ENCODE measurements at regions not wholly inside any gene's neighbourhood (a gene's known extent, or its start where the extent isn't known, plus 50 kb on each side); places are given as distances from the start of the nearest gene placed in this dataset.

DNA sequence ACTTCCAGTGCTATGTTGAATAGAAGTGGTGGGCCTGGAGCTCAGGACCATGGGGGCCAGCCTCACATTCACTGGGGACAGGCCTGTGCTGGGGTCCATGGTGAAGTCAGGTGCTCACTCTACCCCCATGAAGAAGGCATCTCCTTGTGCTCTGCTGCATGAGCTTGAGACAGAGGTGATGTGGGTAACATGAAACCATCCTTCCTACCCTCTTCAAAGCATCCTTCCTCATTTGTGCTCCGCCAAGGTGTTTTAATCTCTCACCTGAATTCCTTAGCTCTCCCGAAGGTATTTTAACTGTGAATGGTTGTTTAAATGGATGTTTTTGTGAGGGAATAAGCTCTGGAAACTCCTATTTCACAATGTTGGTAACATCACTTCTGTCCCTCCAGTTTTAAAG, 209.6 kb upstream of the PCSK2 start:
- no peak for DNase-seq
- H3K27ac ChIP-seq = no peak overlapping the region
- TF ChIP-seq, protein P1, sequence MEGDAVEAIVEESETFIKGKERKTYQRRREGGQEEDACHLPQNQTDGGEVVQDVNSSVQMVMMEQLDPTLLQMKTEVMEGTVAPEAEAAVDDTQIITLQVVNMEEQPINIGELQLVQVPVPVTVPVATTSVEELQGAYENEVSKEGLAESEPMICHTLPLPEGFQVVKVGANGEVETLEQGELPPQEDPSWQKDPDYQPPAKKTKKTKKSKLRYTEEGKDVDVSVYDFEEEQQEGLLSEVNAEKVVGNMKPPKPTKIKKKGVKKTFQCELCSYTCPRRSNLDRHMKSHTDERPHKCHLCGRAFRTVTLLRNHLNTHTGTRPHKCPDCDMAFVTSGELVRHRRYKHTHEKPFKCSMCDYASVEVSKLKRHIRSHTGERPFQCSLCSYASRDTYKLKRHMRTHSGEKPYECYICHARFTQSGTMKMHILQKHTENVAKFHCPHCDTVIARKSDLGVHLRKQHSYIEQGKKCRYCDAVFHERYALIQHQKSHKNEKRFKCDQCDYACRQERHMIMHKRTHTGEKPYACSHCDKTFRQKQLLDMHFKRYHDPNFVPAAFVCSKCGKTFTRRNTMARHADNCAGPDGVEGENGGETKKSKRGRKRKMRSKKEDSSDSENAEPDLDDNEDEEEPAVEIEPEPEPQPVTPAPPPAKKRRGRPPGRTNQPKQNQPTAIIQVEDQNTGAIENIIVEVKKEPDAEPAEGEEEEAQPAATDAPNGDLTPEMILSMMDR (IDR thresholded peaks at IDR 0.05) = no peak
- no peak for TF ChIP-seq POLR2A (IDR thresholded peaks at IDR 0.05)
- no peaks in the 10 kb centered on the region for H3K27me3 ChIP-seq
- H3K36me3 ChIP-seq = no peaks in the 10 kb centered on the region
- H3K4me3 ChIP-seq = no peak overlapping the region
- no peaks in the 10 kb centered on the region for H3K4me1 ChIP-seq
- no peaks in the 10 kb centered on the region for H3K9me3 ChIP-seq

DNA sequence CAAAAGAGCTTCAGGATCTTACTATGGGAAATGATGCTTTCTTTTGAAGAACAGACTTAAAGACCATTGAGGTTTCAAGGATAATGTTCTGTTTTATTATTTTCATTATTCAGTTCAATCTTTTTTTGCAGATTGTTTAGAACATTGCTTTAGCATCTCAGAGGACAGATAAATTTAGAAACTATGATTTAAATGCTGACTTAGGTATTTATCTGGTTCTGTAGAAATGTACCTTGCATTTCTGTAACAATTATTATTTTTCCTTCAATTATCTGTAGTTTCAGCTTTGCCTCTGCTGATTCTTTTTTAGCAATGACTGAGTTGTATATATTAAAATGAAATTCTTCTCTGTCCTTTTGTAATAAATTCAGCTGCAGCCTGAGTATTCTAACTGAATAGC, 205.4 kb upstream of the PCSK2 start:
- no peak for TF ChIP-seq POLR2A (IDR thresholded peaks at IDR 0.05)
- TF ChIP-seq, protein P1 (IDR thresholded peaks at IDR 0.05) = no peak
- DNase-seq = no peak
- Histone ChIP-seq H3K4me1 (no peaks in the 10 kb centered on the region), H3K27ac (no peak overlapping the region), H3K36me3 (no peaks in the 10 kb centered on the region), H3K4me3 (no peak overlapping the region), H3K27me3 (no peaks in the 10 kb centered on the region), H3K9me3 (no peaks in the 10 kb centered on the region)

DNA sequence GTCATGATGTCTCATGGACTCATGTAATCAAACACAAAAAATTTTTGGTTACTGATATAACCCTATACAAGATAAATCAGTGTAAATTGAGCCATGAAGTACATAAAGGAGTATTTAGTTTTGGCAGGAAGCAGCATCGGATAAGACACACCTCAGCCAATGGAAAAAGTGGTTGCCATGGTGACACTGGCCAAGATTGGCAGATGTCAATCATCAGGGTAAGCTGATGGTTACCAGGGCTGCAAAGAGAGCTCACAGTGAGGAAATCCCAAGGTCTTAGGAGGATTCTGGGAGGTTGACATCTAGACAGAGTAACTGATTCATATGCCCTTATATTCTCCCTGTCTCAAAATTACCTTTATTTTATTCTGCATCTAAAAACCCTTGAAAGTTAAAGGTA, 203.8 kb upstream of the PCSK2 start:
- no peak for TF ChIP-seq POLR2A (IDR thresholded peaks at IDR 0.05)
- TF ChIP-seq, protein P1 (IDR thresholded peaks at IDR 0.05) = no peak

DNA sequence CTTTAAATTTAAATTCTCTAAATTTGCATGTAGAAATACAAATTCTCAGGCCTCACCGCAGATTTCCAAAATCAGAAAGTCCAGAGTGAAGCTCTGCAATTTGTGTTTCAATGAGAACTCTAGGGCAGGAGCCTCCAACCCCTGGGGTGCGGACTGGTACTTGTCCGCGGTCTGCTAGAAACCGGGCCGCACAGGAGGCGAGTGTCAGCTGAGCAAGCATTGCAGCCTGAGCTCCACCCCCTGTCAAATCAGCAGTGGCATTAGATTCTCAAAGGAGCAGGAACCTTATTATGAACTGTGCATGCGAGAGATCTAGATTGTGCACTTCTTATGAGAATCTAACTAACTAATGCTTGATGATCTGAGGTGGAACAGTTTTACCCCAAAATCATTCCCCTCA, 203.0 kb upstream of the PCSK2 start:
- Histone ChIP-seq H3K36me3 (no peaks in the 10 kb centered on the region), H3K4me3 (no peak overlapping the region), H3K4me1 (no peaks in the 10 kb centered on the region), H3K9me3 (no peaks in the 10 kb centered on the region), H3K27ac (no peak overlapping the region), H3K27me3 (no peaks in the 10 kb centered on the region)
- TF ChIP-seq, protein P1 (IDR thresholded peaks at IDR 0.05) = no peak
- no peak for TF ChIP-seq POLR2A (IDR thresholded peaks at IDR 0.05)
- DNase-seq = no peak

More for the DNA sequence above, 203.8 kb upstream of the PCSK2 start:
- no peaks in the 10 kb centered on the region for H3K36me3 ChIP-seq
- DNase-seq = no peak
- no peak overlapping the region for H3K4me3 ChIP-seq
- H3K27ac ChIP-seq = no peak overlapping the region
- no peaks in the 10 kb centered on the region for H3K9me3 ChIP-seq
- H3K27me3 ChIP-seq = no peaks in the 10 kb centered on the region
- H3K4me1 ChIP-seq = no peaks in the 10 kb centered on the region

DNA sequence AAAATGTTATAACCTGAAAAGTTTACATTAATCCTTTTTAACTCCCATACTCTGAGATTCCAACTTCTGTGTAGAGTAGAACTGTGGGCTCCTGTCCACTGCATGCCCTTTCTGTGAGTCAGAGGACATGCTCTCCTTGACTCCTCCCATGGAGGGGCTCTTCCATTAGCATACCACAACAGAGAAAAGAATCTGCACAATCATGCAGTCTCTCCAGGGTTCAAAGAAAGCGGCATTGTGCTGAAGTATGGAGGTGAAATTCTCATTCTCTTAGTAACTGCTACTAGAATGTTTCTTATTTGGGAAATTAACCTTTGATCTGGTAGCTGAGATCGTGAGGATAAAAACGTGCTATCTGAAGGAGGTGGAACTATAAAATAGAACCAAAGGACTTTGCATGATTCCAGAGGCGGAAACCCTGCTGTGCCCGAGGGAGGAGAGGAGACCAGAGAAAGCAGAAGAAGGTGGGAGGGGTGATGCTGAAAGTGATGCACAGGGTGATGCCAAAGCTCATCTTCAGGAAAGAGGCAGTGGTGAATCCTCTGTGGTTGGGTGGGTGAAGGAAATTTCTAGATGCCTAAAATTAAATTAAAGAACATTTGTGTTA, 202.2 kb upstream of the PCSK2 start:
- Histone ChIP-seq H3K27me3 (no peaks in the 10 kb centered on the region), H3K36me3 (no peaks in the 10 kb centered on the region), H3K9me3 (no peaks in the 10 kb centered on the region), H3K4me3 (no peak overlapping the region), H3K4me1 (no peaks in the 10 kb centered on the region), H3K27ac (no peak overlapping the region)
- no peak for TF ChIP-seq POLR2A (IDR thresholded peaks at IDR 0.05)
- TF ChIP-seq, protein P1 (IDR thresholded peaks at IDR 0.05) = no peak
- no peak for DNase-seq

DNA sequence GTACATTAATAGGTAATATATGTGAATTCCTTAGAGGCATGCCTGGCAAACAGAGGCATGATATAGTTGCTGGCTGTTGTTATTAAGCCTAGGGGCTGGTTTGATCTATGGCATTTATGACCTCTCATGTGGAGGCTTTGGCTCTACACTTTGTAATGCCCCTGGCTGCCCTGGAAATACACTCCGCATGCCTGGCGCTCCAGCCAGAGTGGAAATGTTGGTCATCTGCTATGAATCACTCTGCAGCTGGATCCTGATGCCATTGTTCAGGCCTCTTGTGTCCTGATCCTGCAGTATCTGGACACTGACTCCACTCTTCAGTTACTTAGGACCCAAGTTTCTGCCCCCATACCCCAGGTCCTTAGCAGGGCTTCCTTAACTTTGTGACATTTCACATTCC, 200.5 kb upstream of the PCSK2 start:
- Histone ChIP-seq H3K36me3 (no peaks in the 10 kb centered on the region), H3K4me3 (no peak overlapping the region), H3K27me3 (no peaks in the 10 kb centered on the region), H3K4me1 (no peaks in the 10 kb centered on the region), H3K9me3 (no peaks in the 10 kb centered on the region), H3K27ac (no peak overlapping the region)
- TF ChIP-seq, protein P1 (IDR thresholded peaks at IDR 0.05) = no peak
- TF ChIP-seq POLR2A (IDR thresholded peaks at IDR 0.05) = no peak
- DNase-seq = no peak

Measured in Peyer's patch (tissue), 4 donors.